ENCODE measurements at regions not wholly inside any gene's neighbourhood (a gene's known extent, or its start where the extent isn't known, plus 50 kb on each side); places are given as distances from the start of the nearest gene placed in this dataset.

GRCh38 chr3:18046131-18046915 lies 303.9 kb upstream of the TBC1D5 start:
- TF ChIP-seq CTCF (IDR thresholded peaks at IDR 0.05), result no peak
- Mint-ChIP-seq H3K9me3 (ENCODE audit: unreplicated experiment) (peaks cover 3% of the 10 kb centered on the region), H3K4me1 (ENCODE audit: unreplicated experiment) (peaks cover 18% of the 10 kb centered on the region), H3K27me3 (ENCODE audit: unreplicated experiment) (no peaks in the 10 kb centered on the region), H3K36me3 (ENCODE audit: unreplicated experiment) (peaks cover 4% of the 10 kb centered on the region), H3K27ac (ENCODE audit: unreplicated experiment) (no peak overlapping the region), H3K4me3 (ENCODE audit: unreplicated experiment) (no peak overlapping the region)
- no peak for DNase-seq (ENCODE audit: extremely low spot score, unreplicated experiment)

- peaks cover 6% of the 10 kb centered on the region for H3K36me3 Mint-ChIP-seq (ENCODE audit: unreplicated experiment)
- peaks cover 18% of the 10 kb centered on the region for H3K4me1 Mint-ChIP-seq (ENCODE audit: unreplicated experiment)
- H3K9me3 Mint-ChIP-seq (ENCODE audit: unreplicated experiment), result peaks cover 9% of the 10 kb centered on the region
- no peak overlapping the region for H3K4me3 Mint-ChIP-seq (ENCODE audit: unreplicated experiment)
- no peak for DNase-seq (ENCODE audit: extremely low spot score, unreplicated experiment)
- no peak overlapping the region for H3K27ac Mint-ChIP-seq (ENCODE audit: unreplicated experiment)
- no peaks in the 10 kb centered on the region for H3K27me3 Mint-ChIP-seq (ENCODE audit: unreplicated experiment)
- TF ChIP-seq CTCF (IDR thresholded peaks at IDR 0.05), result no peak
Measured at GRCh38 chr3:18044971-18045880, 302.8 kb upstream of the TBC1D5 start.

- no peak overlapping the region for H3K4me3 Mint-ChIP-seq (ENCODE audit: unreplicated experiment)
- TF ChIP-seq CTCF (IDR thresholded peaks at IDR 0.05), result no peak
- no peak for DNase-seq (ENCODE audit: extremely low spot score, unreplicated experiment)
- peaks cover 9% of the 10 kb centered on the region for H3K9me3 Mint-ChIP-seq (ENCODE audit: unreplicated experiment)
- no peak overlapping the region for H3K27ac Mint-ChIP-seq (ENCODE audit: unreplicated experiment)
- peaks cover 6% of the 10 kb centered on the region for H3K36me3 Mint-ChIP-seq (ENCODE audit: unreplicated experiment)
- H3K4me1 Mint-ChIP-seq (ENCODE audit: unreplicated experiment), result peaks cover 18% of the 10 kb centered on the region
- no peaks in the 10 kb centered on the region for H3K27me3 Mint-ChIP-seq (ENCODE audit: unreplicated experiment)
Measured at GRCh38 chr3:18044191-18044590, 301.8 kb upstream of the TBC1D5 start.

GRCh38 chr3:18036450-18036815 lies 294.0 kb upstream of the TBC1D5 start:
- peaks cover 7% of the 10 kb centered on the region for H3K9me3 Mint-ChIP-seq (ENCODE audit: unreplicated experiment)
- peaks cover 11% of the 10 kb centered on the region for H3K4me1 Mint-ChIP-seq (ENCODE audit: unreplicated experiment)
- H3K27me3 Mint-ChIP-seq (ENCODE audit: unreplicated experiment), result no peaks in the 10 kb centered on the region

More at GRCh38 chr3:18036450-18036815, 294.0 kb upstream of the TBC1D5 start:
- Mint-ChIP-seq H3K36me3 (ENCODE audit: unreplicated experiment) (peaks cover 4% of the 10 kb centered on the region), H3K4me3 (ENCODE audit: unreplicated experiment) (no peak overlapping the region), H3K27ac (ENCODE audit: unreplicated experiment) (no peak overlapping the region)
- no peak for TF ChIP-seq CTCF (IDR thresholded peaks at IDR 0.05)
- DNase-seq (ENCODE audit: extremely low spot score, unreplicated experiment), result no peak
